ENCODE measurements at regions not wholly inside any gene's neighbourhood (a gene's known extent, or its start where the extent isn't known, plus 50 kb on each side); places are given as distances from the start of the nearest gene placed in this dataset.
"Not testable (repeated sequence)": the region's sequence is repeated elsewhere in the genome, so short reads cannot be mapped to it uniquely, and the experiment has no call there.

- Mint-ChIP-seq H3K4me3 (no peak overlapping the region), H3K9me3 (peaks cover 5% of the 10 kb centered on the region), H3K27ac (ENCODE audit: unreplicated experiment) (no peak overlapping the region), H3K4me1 (peaks cover 17% of the 10 kb centered on the region), H3K36me3 (ENCODE audit: low read depth) (peaks cover 1% of the 10 kb centered on the region), H3K27me3 (ENCODE audit: low read depth) (peaks cover 8% of the 10 kb centered on the region)
- no peak for TF ChIP-seq CTCF (conservative IDR thresholded peaks at IDR 0.05)
- DNase-seq (ENCODE audit: low read depth, low spot score) = no peak
These were observed 116.9 kb upstream of the S1PR3 start for GRCh38 chr9:88874391-88874790.

DNA sequence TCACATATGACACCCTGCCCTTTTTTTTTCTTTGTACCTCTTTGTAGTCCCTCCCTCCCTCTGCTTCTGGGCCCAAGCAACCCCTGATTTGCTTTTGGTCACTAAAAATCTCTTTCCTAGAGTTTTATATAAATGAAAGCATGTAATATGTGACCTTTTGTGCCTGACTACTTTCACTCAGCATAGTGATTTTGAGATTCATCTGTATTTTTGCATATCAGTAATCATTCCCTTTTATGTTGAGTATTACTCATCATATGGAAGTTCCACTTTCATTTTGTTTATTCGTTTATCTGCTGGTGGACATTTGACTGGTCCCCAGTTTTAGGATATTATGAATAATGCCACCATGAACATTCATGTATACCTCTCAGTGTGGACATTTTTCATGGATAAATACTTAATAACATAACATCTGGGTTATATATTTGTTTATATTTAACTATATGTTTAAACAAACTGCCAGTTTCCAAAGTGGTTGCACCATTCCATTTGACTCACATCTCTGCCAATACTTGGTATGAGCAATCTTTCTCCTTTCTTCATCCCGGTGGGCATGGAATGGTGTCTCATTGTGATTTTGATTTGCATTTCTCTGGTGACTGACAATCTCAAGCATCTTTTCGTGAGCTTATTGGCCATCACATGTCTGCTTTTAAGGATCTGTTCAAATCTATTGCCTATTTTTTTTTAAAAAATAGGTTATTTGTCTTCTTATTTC lies 115.7 kb upstream of the S1PR3 start:
- Mint-ChIP-seq H3K27me3 (ENCODE audit: low read depth) (peaks cover 8% of the 10 kb centered on the region), H3K9me3 (peaks cover 1% of the 10 kb centered on the region), H3K27ac (ENCODE audit: unreplicated experiment) (no peak overlapping the region), H3K4me1 (peaks cover 17% of the 10 kb centered on the region), H3K36me3 (ENCODE audit: low read depth) (no peaks in the 10 kb centered on the region), H3K4me3 (no peak overlapping the region)
- no peak for TF ChIP-seq CTCF (conservative IDR thresholded peaks at IDR 0.05)
- no peak for DNase-seq (ENCODE audit: low read depth, low spot score)

GRCh38 chr9:88880199-88880598 lies 111.1 kb upstream of the S1PR3 start:
- no peak overlapping the region for H3K27ac Mint-ChIP-seq (ENCODE audit: unreplicated experiment)
- no peak for DNase-seq (ENCODE audit: low read depth, low spot score)
- no peaks in the 10 kb centered on the region for H3K4me1 Mint-ChIP-seq
- no peaks in the 10 kb centered on the region for H3K27me3 Mint-ChIP-seq (ENCODE audit: low read depth)
- TF ChIP-seq CTCF (conservative IDR thresholded peaks at IDR 0.05) = no peak
- H3K9me3 Mint-ChIP-seq = peaks cover 7% of the 10 kb centered on the region
- H3K4me3 Mint-ChIP-seq = no peak overlapping the region
- H3K36me3 Mint-ChIP-seq (ENCODE audit: low read depth) = no peaks in the 10 kb centered on the region

GRCh38 chr9:88884291-88884690 lies 107.0 kb upstream of the S1PR3 start:
- H3K4me1 Mint-ChIP-seq; H3K9me3 Mint-ChIP-seq; H3K27me3 Mint-ChIP-seq (ENCODE audit: low read depth); DNase-seq (ENCODE audit: low read depth, low spot score); H3K27ac Mint-ChIP-seq (ENCODE audit: unreplicated experiment); H3K4me3 Mint-ChIP-seq; H3K36me3 Mint-ChIP-seq (ENCODE audit: low read depth): not testable (repeated sequence)

GRCh38 chr9:88886762-88887161 lies 104.5 kb upstream of the S1PR3 start:
- not testable (repeated sequence) for H3K4me3 Mint-ChIP-seq; H3K27ac Mint-ChIP-seq (ENCODE audit: unreplicated experiment); DNase-seq (ENCODE audit: low read depth, low spot score); H3K9me3 Mint-ChIP-seq; H3K27me3 Mint-ChIP-seq (ENCODE audit: low read depth); H3K36me3 Mint-ChIP-seq (ENCODE audit: low read depth)
- peaks cover 18% of the 10 kb centered on the region for H3K4me1 Mint-ChIP-seq

- no peaks in the 10 kb centered on the region for H3K9me3 Mint-ChIP-seq
- peaks cover 21% of the 10 kb centered on the region for H3K4me1 Mint-ChIP-seq
- H3K27me3 Mint-ChIP-seq (ENCODE audit: low read depth) = no peaks in the 10 kb centered on the region
- H3K27ac Mint-ChIP-seq (ENCODE audit: unreplicated experiment) = no peak overlapping the region
- TF ChIP-seq CTCF (conservative IDR thresholded peaks at IDR 0.05) = no peak
- no peaks in the 10 kb centered on the region for H3K36me3 Mint-ChIP-seq (ENCODE audit: low read depth)
- H3K4me3 Mint-ChIP-seq = no peak overlapping the region
- no peak for DNase-seq (ENCODE audit: low read depth, low spot score)
These were observed 101.9 kb upstream of the S1PR3 start for GRCh38 chr9:88889386-88889785.
